HG03442 (cell line): ENCODE measurements at regions not wholly inside any gene's neighbourhood (a gene's known extent, or its start where the extent isn't known, plus 50 kb on each side); places are given as distances from the start of the nearest gene placed in this dataset.
"Not testable (repeated sequence)": the region's sequence is repeated elsewhere in the genome, so short reads cannot be mapped to it uniquely, and the experiment has no call there.

Experiments used
- ATAC-seq: cut with Tn5 transposase; IDR thresholded peaks from one replicate; pipeline ENCODE4 v1.9.1; 2021; ENCODE audit warnings: mild to moderate bottlenecking, moderate library complexity; ENCODE audit not compliant: unreplicated experiment

GRCh38 chr14:19052977-19053376 lies 85.7 kb downstream of the POTEM start:
- not testable (repeated sequence) for ATAC-seq

GRCh38 chr14:19053426-19054050 lies 86.3 kb downstream of the POTEM start:
- ATAC-seq: not testable (repeated sequence)

GRCh38 chr14:19054108-19054721 lies 87.0 kb downstream of the POTEM start:
- ATAC-seq: not testable (repeated sequence)

GRCh38 chr14:19054934-19055333 lies 87.7 kb downstream of the POTEM start:
- not testable (repeated sequence) for ATAC-seq

DNA sequence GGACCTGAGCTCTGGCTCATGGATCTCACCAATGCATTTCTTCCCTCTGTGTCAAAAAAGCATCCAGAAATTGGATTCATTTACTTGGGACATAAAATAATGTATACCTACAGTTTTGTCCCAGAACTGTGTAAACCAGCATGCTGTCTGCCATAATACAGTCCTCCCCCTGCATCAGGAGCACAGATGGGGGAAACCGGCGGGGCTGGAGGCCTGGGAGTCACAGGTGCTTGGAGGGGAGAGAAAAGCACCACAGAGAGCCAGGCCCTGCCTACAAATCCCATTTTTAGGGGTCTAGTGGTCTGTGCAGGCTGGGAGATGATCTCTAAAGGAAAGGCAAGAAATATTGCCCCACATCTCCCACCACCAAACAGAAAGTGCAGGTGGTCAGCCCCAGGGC lies 91.8 kb downstream of the POTEM start:
- ATAC-seq: not testable (repeated sequence)

GRCh38 chr14:19061689-19062450 lies 94.6 kb downstream of the POTEM start:
- ATAC-seq: peak; percentile 86

DNA sequence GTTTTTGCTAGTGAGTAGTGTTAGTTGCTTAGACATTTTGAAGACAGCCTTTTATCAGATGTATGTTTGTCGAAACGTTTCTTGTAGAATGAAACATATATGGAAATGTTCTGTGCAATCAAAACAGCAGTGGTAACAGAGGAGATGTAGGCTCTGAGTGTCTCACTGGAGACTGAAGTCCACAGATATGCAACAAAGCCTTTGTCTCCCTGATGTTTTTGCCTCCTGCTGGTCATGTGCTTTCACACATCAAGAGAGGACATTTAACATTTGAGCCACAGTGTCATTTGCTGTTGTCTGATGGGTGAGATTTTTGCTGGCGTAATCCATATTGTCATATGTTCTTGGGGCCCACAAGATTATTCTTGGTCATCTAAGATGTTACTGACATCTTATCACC lies 101.7 kb downstream of the POTEM start:
- not testable (repeated sequence) for ATAC-seq

GRCh38 chr14:19072518-19072917 lies 105.3 kb downstream of the POTEM start:
- ATAC-seq: not testable (repeated sequence)

DNA sequence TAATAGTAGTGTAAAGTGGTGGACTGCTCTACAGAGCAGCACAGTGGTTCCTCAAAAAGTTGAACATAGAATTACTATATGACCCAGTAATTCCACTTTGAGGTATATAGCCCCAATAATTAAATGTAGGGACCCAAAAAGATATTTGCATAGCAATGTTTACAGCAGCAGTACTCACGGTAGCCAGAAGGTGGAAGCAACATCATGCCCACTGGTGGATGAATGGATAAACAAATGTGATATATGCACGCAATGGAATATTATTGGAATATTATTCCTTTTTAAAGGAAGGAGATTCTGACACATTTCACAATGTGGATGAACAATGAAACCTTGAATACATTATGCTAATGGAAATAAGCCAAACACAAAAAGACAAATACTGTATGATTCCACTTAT lies 121.4 kb downstream of the POTEM start:
- not testable (repeated sequence) for ATAC-seq

- ATAC-seq: not testable (repeated sequence)
Observed at GRCh38 chr14:19093227-19093626, 126.0 kb downstream of the POTEM start.

DNA sequence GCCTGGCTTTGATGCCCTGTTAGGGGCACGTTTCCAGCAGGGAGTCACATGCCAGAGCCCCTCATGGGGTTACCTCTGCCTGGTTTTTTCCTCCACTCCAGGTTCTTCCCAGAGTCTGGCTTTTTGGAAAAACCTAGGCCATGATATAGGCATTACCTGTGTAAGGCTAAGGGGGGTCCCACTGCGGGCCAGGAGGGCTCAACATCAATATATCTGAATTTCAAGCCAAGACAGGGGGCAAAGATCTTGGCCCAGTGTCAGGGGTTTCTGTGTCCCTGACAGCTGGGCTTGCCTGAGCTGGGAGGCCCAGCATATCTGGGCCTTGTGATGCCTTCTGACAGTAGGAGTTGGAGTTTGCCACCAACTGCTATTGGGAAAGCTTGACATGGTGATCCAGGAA lies 127.5 kb downstream of the POTEM start:
- ATAC-seq: not testable (repeated sequence)

- ATAC-seq: not testable (repeated sequence)
Observed at GRCh38 chr14:19095167-19095566, 127.9 kb downstream of the POTEM start.

DNA sequence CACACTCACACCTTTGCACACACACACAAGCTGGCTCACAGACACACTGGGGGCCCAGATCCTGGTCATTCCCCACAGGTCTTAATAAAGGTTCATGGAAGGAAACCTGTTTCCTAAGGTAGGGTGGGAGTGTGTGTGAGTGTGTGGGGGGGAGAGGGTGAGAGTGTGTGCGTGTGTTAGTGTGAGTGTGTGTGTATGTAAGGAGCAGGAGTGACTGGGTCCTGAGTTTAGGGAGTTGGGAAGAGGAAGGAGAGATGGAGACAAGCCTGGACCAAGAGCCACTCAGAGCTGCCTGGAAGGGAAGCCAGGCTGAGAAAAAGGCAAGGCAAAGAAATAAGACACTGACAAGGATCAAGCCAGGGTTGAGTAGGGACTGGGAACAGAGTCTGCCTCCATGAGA lies 129.2 kb downstream of the POTEM start:
- ATAC-seq: not testable (repeated sequence)

- ATAC-seq: not testable (repeated sequence)
Observed at GRCh38 chr14:19096876-19097275, 129.6 kb downstream of the POTEM start.

DNA sequence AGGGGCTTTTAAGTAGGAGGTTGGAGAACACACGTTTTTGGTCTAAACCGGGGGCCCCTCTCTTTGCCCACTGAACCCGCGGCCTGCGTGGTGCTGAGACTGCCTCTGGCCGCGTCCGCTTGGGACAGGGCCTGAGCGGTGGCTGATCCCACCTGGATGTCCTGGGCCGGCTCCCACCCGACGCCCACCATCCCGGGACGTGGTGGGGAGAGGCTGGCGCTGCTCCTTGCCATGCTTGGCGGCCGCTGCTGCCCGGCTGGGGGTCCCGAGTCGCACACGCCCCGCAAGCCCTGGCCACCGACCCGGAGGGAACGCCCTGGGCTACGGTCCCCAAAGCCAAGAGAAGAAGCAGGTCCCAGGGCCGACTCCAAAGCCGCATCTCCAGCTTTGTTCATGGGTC lies 130.1 kb downstream of the POTEM start:
- not testable (repeated sequence) for ATAC-seq

- ATAC-seq: not testable (repeated sequence)
Observed at GRCh38 chr14:19097750-19098149, 130.5 kb downstream of the POTEM start.

DNA sequence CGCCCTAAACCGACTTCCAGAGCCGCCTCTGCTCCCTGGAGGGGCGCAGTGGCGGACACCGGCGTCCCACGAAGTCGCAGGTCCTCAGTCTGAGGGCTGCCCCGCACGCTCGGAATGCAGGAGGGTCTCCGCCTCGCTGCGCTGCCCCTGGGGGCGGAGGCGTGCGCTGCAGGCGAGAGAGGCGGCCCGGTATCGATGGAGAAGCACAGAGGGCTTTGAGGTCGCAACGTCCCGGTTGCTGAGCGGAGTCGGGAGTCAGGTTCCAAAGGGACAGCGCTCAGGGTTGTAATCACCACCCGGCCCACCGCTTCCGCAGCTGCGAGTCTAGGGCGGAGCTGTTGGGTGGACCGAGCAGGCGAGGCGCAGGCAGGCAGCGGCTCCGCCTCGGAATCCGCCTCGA lies 131.0 kb downstream of the POTEM start:
- not testable (repeated sequence) for ATAC-seq

- ATAC-seq: not testable (repeated sequence)
Observed at GRCh38 chr14:19098732-19099131, 131.5 kb downstream of the POTEM start.

- not testable (repeated sequence) for ATAC-seq
Observed at GRCh38 chr14:19099336-19099735, 132.1 kb downstream of the POTEM start.

DNA sequence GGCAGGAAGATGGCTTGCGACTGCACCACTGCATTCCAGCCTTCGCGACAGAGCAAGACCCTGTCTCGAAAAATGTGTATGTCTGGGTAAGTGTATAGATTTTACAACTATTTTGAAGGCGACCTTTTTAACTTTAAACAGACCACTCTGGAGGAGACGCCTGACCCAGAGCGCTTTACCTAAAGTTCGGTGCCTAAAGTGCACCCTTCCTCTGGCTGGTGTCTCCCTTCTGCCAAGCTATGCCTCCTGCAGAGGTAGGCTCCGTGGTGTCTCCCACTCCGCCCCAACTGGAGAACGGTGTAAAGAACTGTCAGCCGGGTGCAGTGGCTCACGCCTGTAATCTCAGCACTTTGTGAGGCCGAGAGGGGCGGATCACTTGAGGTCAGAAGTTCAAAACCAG lies 132.7 kb downstream of the POTEM start:
- ATAC-seq: not testable (repeated sequence)

- not testable (repeated sequence) for ATAC-seq
Observed at GRCh38 chr14:19105551-19105950, 138.3 kb downstream of the POTEM start.

GRCh38 chr14:19109887-19110286 lies 142.7 kb downstream of the POTEM start:
- ATAC-seq: not testable (repeated sequence)
